ENCODE measurements at regions not wholly inside any gene's neighbourhood (a gene's known extent, or its start where the extent isn't known, plus 50 kb on each side); places are given as distances from the start of the nearest gene placed in this dataset.

DNA sequence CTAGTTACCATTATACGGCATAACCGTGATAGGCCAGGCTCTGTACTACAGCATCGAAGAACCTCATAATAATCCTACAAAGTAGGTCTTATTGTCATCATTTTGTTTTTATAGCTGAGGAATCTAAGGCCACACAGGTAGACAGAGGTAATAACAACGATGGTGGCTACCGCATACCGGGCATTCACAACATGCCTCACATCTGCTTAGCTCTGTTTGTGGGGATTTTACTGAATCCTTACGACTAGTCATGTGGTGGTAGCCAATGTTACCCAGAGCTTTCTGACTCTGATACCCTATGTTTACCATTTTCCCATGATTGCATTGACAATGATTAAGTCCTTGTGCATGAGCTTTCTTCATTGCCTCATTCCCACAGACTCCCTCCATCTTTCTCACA is 269.4 kb downstream of the TCF7L2 start:
- DNase-seq (ENCODE audit: low read depth): no peak
- TF ChIP-seq, protein P1, sequence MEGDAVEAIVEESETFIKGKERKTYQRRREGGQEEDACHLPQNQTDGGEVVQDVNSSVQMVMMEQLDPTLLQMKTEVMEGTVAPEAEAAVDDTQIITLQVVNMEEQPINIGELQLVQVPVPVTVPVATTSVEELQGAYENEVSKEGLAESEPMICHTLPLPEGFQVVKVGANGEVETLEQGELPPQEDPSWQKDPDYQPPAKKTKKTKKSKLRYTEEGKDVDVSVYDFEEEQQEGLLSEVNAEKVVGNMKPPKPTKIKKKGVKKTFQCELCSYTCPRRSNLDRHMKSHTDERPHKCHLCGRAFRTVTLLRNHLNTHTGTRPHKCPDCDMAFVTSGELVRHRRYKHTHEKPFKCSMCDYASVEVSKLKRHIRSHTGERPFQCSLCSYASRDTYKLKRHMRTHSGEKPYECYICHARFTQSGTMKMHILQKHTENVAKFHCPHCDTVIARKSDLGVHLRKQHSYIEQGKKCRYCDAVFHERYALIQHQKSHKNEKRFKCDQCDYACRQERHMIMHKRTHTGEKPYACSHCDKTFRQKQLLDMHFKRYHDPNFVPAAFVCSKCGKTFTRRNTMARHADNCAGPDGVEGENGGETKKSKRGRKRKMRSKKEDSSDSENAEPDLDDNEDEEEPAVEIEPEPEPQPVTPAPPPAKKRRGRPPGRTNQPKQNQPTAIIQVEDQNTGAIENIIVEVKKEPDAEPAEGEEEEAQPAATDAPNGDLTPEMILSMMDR (IDR thresholded peaks at IDR 0.05; ENCODE audit: control insufficient read depth, insufficient read depth, low read depth, low read length, missing control alignments): no peak
- H3K4me3 ChIP-seq (ENCODE audit: control insufficient read depth, low read depth, low read length): no peak overlapping the region

- DNase-seq (ENCODE audit: low read depth): no peak
- TF ChIP-seq, protein P1 (IDR thresholded peaks at IDR 0.05; ENCODE audit: control insufficient read depth, insufficient read depth, low read depth, low read length, missing control alignments): no peak
- H3K4me3 ChIP-seq (ENCODE audit: control insufficient read depth, low read depth, low read length): no peak overlapping the region
Measured at GRCh38 chr10:113221756-113222168, 271.7 kb downstream of the TCF7L2 start.

DNA sequence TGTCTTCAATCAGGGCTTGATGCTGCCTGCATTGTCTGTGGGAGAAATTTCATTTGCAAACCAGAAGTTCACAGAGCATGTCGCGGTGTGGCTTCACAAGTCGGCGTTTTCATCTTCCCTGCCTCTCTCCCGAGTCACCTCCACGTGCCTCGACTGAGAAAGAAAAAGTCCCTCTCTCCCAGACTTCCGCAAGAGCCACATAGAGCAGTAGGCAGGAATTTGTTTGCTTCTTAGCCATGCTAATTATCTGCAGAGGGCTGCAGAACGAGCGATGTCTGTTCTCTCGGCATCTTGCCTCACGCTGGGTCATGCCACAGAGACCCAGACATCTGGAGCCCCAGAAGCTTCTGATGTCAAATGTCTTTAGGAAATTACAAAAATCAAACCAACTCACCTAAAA is 272.2 kb downstream of the TCF7L2 start:
- TF ChIP-seq, protein P1 (IDR thresholded peaks at IDR 0.05; ENCODE audit: control insufficient read depth, insufficient read depth, low read depth, low read length, missing control alignments): no peak
- no peak for DNase-seq (ENCODE audit: low read depth)

DNA sequence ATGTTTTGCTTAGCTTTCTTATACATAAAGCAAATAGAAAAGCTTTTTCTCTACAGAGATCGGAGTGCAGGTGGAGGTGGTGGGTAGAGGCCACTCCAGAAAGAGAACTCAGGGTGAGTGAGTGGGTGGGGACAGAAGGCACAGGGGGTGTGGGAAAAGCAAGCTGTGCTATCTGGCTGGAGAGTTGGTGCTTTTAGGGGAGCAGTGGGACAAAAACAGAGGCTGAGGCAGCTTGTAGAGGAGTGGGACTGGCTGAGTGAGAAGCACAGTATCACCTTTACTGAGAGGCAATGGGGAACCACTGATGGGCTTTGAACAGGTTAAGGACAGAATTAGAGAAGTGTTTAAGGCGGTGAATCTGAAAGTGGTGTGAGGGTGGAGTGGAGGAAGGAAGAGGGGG is 275.3 kb downstream of the TCF7L2 start:
- no peak for DNase-seq (ENCODE audit: low read depth)
- TF ChIP-seq, protein P1 (IDR thresholded peaks at IDR 0.05; ENCODE audit: control insufficient read depth, insufficient read depth, low read depth, low read length, missing control alignments): no peak
- H3K4me3 ChIP-seq (ENCODE audit: control insufficient read depth, low read depth, low read length): no peak overlapping the region

More for the DNA sequence above, 272.2 kb downstream of the TCF7L2 start:
- H3K4me3 ChIP-seq (ENCODE audit: control insufficient read depth, low read depth, low read length): no peak overlapping the region

DNA sequence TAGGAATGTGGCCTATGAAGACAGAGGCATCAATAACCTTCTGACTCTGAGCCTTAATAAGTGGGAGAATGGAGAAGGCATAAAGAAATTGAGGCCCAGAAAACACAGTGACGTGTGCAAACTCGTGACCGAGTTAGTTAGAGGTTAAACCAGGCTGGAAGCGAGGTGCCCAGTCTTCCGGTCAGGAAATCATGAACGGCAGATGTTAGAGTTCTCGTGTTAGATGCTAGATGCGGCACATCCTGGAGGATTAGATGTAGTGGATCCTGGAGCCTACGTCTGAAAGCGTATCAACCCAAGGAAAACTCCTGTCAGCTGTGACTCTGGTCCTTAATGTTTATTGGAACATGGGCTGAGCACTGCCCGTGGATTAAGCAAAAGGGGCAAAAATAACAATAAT is 275.9 kb downstream of the TCF7L2 start:
- DNase-seq (ENCODE audit: low read depth): no peak
- no peak overlapping the region for H3K4me3 ChIP-seq (ENCODE audit: control insufficient read depth, low read depth, low read length)
- TF ChIP-seq, protein P1 (IDR thresholded peaks at IDR 0.05; ENCODE audit: control insufficient read depth, insufficient read depth, low read depth, low read length, missing control alignments): no peak

DNA sequence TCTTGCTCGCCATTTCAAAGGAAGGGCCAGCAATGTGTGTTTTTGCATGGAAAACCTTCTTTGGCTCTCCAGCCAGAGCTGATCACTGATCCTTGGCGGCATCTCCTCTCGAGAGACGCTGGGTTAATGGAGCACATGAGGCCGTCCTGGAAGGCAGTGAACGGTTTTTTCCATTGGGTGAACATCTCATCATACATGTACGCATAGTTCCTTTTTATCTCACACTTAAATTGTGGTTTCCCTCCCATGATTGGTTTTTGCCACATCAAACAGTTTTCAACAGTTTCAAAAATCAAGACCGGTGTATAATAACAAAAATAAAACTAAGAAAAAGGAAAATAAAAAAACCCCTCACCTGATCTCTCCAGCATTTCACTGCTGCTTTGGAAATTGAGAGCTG is 276.4 kb downstream of the TCF7L2 start:
- no peak overlapping the region for H3K4me3 ChIP-seq (ENCODE audit: control insufficient read depth, low read depth, low read length)
- DNase-seq (ENCODE audit: low read depth): no peak
- TF ChIP-seq, protein P1 (IDR thresholded peaks at IDR 0.05; ENCODE audit: control insufficient read depth, insufficient read depth, low read depth, low read length, missing control alignments): no peak

All from AG09309 (cell line).